Mucosa of gallbladder (tissue), 1 donor: ENCODE measurements at regions not wholly inside any gene's neighbourhood (a gene's known extent, or its start where the extent isn't known, plus 50 kb on each side); places are given as distances from the start of the nearest gene placed in this dataset.
"Not testable (repeated sequence)": the region's sequence is repeated elsewhere in the genome, so short reads cannot be mapped to it uniquely, and the experiment has no call there.

Source experiments
- DNase-seq: peaks from one replicate; pipeline ENCODE4 v3.0.0-alpha.2; 2020; ENCODE audit warnings: low spot score
- donor health status: DM: no; HTN: no; CAD: no.

- DNase-seq = no peak
Observed at GRCh38 chr16:32116080-32116479, 137.0 kb upstream of the TP53TG3D start.

- not testable (repeated sequence) for DNase-seq
Observed at GRCh38 chr16:32116533-32116932, 136.6 kb upstream of the TP53TG3D start.

- DNase-seq = not testable (repeated sequence)
Observed at GRCh38 chr16:32120372-32120771, 132.7 kb upstream of the TP53TG3D start.

GRCh38 chr16:32120779-32121178 is 132.3 kb upstream of the TP53TG3D start:
- not testable (repeated sequence) for DNase-seq

GRCh38 chr16:32121273-32121900 is 131.7 kb upstream of the TP53TG3D start:
- DNase-seq = not testable (repeated sequence)

- DNase-seq = not testable (repeated sequence)
Observed at GRCh38 chr16:32152434-32152833, 100.7 kb upstream of the TP53TG3D start.

GRCh38 chr16:32187918-32188669 is 65.0 kb upstream of the TP53TG3D start:
- DNase-seq = not testable (repeated sequence)

GRCh38 chr16:32202585-32202984 is 50.5 kb upstream of the TP53TG3D start:
- DNase-seq = not testable (repeated sequence)
